PC-3 (cell line): ENCODE measurements at regions not wholly inside any gene's neighbourhood (a gene's known extent, or its start where the extent isn't known, plus 50 kb on each side); places are given as distances from the start of the nearest gene placed in this dataset.

Source experiments
- EZH2 ChIP-seq: fragments of 300-600 bp; sonication (generic); IDR thresholded peaks from one replicate; pipeline ENCODE4 v1.6.1; 2017; ENCODE audit warnings: antibody characterized with exemption, mild to moderate bottlenecking, low read length; ENCODE audit not compliant: unreplicated experiment
- TF ChIP-seq, protein P1 (sequence below): fragments of 300-600 bp; sonication (generic); conservative IDR thresholded peaks from 2 replicates; pipeline ENCODE4 v1.5.1; 2017; ENCODE audit warnings: antibody characterized with exemption, low read depth, mild to moderate bottlenecking, low read length

DNA sequence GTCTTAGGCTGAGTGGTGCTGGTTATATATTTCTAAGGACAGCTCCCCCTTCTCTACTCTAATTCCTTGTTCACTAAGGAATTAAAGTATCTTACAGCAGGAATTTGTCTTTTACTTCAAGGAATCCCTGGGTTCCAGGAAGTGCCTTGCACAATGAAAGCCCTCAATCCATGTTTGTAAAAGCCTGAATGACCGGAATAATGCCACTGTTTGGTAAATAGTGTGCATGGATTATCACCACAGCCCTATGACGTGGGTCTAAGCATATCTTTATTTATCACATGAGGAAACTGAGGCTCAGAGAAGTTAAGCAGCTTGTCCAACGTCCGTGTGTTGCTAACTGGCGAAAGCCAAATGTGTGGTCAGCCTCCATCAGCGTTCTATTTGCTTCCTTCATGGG lies 135.7 kb upstream of the NAV2 start:
- no peak for TF ChIP-seq EZH2
- TF ChIP-seq, protein P1, sequence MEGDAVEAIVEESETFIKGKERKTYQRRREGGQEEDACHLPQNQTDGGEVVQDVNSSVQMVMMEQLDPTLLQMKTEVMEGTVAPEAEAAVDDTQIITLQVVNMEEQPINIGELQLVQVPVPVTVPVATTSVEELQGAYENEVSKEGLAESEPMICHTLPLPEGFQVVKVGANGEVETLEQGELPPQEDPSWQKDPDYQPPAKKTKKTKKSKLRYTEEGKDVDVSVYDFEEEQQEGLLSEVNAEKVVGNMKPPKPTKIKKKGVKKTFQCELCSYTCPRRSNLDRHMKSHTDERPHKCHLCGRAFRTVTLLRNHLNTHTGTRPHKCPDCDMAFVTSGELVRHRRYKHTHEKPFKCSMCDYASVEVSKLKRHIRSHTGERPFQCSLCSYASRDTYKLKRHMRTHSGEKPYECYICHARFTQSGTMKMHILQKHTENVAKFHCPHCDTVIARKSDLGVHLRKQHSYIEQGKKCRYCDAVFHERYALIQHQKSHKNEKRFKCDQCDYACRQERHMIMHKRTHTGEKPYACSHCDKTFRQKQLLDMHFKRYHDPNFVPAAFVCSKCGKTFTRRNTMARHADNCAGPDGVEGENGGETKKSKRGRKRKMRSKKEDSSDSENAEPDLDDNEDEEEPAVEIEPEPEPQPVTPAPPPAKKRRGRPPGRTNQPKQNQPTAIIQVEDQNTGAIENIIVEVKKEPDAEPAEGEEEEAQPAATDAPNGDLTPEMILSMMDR: no peak
